Dermis microvascular lymphatic vessel endothelial cell (primary cell): ENCODE measurements at regions not wholly inside any gene's neighbourhood (a gene's known extent, or its start where the extent isn't known, plus 50 kb on each side); places are given as distances from the start of the nearest gene placed in this dataset.
"Not testable (repeated sequence)": the region's sequence is repeated elsewhere in the genome, so short reads cannot be mapped to it uniquely, and the experiment has no call there.

Source experiments
- DNase-seq, 2 donors: peaks; one replicate each; pipeline versions ENCODE4 v3.0.0 to v3.0.0-alpha.2; 2010; ENCODE audit warnings: low read depth in 2 of 2

DNA sequence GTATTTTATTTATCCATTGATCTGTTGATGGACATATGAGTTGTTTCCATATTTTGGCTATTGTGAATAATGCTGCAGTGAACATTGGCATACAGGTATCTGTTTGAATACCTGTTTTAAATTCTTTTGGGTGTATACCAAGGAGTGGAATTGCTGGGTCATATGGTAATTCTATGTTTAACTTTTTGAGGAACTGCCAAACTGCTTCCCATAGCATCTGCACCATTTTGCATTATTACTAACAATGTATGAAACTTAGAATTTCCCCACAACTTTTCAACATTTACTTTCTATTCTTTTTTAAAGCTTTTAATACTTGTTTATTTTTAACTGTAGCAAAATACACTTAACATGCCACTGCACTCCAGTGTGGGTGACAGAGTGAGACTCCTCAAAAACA is 57.0 kb upstream of the MSN start:
- DNase-seq, result no peak

- peak; percentile 19 to 75 for DNase-seq
Measured at GRCh38 chrX:65610040-65610439, 57.4 kb upstream of the MSN start.

DNA sequence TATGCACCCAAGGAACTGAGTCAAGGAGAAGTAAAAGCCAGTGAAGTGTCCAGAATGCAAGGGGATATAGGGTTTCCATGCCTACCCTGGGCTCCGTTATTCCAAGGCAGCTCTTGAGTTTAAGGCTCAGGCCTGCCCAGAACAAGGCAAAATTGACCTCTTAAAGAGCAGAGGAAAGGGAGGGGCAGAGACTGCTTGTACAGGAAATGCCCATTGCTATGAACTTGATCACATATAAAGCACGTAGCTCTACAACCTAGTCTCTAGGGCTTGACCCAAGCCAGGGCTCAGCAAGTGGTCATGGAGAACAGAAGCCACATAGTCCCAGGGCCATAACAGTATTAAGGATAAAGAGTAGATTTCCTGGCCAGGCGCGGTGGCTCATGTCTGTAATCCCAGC is 58.2 kb upstream of the MSN start:
- DNase-seq, result no peak

- no peak for DNase-seq
Measured at GRCh38 chrX:65608026-65608425, 59.4 kb upstream of the MSN start.

DNA sequence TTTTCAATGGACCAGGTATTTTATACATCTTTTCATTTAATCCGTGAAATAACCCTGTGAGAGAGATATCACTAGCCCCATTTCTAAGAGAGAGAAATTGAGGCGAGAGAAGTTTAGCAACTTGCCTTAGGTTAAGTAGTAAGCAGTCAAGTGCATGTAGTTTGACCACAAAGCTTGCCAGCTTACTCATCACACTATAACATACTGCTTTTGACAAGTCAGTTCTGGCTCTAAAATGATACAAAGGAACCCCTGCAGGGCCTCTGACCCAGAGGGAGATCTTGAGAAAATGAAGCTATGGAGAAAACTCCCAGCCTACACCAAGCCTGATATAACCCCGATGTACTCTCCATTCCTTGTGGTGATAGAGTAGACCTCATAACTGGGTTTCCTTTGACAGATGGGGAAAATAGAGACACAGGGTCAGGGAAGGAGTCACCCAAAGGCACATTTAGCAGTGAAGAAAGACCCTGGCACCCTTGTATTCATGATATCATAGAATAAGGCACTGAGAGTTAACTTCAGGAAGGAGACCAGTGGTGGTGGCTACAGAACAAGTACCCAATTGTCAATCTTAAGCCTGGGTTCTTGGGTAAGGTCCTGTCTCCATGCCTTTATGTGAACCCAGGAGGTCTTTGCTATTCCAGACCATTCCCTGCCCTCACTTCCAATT is 60.2 kb upstream of the MSN start:
- DNase-seq, result no peak

DNA sequence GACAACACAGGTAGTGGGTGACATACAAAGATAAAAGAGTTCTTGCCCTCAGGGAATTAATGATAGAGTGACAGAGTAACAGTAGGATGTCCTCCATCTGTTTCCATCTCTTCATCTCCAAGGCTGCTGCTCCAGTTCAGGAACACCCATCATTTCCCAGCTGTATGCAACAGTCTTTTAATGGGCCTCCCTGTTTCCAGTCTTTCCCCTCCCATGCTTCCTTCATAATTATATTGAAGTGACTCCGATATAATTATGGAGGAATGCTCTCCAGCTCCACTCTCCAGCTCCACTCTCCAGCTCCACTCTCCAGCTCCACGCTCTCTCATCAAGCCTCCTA is 65.3 kb upstream of the MSN start:
- no peak for DNase-seq

DNA sequence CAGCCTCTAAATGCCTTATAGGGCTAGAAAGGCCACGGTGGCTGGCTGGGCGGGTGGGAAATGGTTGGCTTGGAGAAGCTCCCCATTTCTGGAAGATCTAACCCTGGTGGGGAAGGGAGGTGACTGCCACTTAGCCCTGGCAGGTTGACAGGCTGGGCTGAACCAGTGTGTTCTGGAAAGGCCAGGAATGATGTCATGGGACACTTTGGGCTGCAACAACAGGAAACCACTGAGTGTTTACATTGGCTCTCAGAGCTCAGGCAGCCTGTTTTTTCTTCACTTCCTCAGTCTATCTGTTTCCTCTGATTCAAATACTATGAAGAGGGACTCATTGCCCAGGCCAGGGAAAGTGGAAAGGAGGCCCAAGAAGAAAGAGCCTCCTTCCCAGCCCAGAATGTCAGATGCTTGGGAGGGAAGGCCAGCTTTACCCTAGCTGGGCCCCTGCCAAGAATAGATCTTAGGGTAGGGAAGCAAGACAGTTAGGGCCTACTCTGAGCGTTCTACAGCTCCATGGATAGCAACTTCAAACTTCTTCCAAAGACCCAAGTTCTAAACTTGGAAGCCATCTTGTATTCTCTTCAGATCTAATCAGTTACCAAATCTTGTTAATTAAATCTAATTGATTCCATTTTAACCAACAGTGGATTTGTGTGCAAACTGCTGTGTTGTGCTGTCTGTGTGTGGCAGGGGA is 65.8 kb upstream of the MSN start:
- peak; percentile 98 for DNase-seq

DNA sequence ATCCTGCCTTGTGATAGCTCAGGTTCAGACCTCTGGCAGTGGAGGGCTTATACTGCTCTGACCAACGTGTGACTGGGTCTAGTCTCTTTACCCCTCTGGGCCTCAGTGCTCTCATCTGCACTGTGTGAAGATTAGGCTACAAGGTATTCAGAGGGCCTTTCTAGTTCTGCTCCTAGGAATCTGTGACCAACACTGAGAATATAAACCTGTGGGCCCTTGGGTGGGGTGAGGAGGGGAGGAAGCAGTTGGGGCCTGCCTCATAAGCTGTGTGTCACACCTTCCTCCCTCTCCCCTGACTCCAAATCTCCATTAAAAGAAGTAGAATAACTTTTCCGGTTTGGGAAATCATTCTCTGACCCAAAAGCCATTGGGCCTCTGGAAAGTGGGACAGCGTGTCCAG is 66.3 kb upstream of the MSN start:
- peak in 1 of 2 donors; percentile 75 for DNase-seq

- no peak for DNase-seq
Measured at GRCh38 chrX:65600106-65600505, 65.5 kb upstream of the LAS1L start.

DNA sequence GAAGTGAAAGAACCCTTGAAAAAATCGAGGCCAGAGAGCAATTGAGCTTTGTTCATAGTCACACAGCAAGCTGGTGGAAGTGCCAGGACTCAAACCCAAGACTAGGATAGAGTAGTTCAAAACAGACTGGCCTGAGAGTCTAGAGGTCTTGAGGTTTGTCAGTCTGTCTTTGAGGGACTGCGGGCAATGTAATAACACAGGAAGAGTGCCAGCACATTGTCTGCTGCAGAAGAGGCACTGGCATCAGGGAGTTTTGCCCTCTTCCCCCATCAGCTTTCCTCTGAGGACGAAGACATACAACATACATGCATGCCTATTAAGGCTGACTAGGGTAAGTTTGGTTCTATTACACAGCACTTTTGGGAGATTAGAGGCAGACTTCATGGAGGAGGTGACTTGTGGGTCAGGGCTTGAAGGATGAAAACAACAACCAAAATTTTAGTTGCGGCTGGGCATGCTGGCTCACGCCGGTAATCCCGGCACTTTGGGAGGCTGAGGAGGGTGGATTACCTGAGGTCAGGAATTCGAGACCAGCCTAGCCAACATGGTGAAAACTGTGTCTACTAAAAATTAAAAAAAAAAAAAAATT is 64.1 kb upstream of the LAS1L start:
- DNase-seq, result no peak

GRCh38 chrX:65596270-65597034 is 61.9 kb upstream of the LAS1L start:
- DNase-seq, result peak in 1 of 2 donors; percentile 60

DNA sequence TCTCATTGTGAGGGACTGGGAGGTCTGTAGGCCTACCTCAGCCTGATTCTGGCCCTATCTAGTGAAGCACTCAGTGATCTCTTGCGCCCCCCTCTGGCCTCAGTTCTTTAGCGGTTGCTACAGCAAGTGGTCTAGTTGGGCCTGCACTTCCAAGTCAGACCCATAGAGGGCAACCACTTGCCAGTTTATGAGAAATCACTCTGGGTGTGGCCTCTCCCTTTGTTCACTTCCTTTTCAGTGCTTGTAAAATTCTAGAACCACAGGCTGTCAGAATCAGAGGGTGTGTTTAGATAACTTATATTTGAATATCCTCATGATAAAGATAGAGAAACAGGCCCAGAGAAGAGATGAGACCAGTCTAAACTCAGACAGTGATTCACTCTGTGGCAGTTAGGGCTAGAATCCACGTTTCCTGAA is 60.9 kb upstream of the LAS1L start:
- peak; percentile 88 to 93 for DNase-seq

DNA sequence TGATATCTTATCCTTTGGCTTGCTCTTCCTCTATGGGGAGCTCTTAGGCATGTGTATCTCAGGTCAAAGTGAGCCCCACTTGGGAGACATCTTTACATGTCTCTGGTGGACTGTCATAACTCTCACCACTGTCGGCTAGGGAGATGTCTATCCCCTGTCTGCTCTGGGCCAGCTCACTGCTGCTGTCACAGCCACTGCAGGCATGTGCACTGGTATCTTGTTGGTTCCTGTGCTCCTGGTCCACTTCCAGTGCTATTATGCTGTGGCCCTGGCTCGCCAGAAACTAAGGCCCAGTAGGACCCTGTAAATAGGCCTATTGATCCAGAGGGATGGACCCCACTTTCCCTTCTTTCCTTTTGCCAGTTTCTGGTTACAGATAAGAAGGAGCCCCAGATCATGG is 56.6 kb upstream of the LAS1L start:
- no peak for DNase-seq

- DNase-seq, result no peak
Measured at GRCh38 chrX:65589304-65589703, 54.7 kb upstream of the LAS1L start.

DNA sequence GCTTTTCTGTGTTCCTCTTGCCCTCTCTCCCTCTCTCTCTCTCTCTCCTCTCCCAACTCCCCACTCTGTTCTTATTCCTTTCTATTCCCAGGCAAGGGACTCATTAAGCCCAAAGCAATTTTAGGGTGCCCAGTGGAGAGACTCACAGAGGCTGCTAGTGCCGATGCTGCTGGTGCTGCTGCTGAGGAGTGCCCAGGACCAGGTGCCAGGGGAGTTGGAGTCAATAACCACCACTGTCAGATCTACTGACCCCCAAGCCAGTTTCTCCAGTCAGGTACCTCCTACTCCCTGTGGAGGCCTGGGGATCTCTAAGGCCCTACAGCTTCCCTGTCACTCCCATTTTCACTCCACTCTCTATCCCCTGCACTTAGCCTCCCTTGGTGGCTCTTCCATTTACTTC is 54.2 kb upstream of the LAS1L start:
- DNase-seq, result no peak

GRCh38 chrX:65587616-65588526 is 53.3 kb upstream of the LAS1L start:
- DNase-seq, result peak in 1 of 2 donors; percentile 51

DNA sequence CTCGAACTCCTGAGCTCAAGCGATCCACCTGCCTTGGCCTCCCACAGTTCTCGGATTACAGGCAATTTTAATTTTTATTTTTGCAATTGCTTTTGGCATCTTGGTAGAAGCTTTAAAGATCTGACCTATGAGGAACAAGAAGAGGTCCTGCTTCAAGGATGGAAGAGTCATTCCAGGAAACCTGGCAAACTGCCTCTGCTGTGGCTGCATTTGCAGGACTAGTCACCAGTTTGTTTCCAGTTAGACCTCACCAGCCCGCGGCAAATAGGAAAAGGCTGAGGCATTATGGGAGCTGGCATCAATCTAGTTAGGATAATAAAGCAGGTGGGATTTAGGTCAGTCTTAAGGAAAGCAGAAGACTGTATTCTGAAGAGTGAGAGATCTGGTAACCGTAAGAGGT is 51.9 kb upstream of the LAS1L start:
- peak in 1 of 2 donors; percentile 16 for DNase-seq

DNA sequence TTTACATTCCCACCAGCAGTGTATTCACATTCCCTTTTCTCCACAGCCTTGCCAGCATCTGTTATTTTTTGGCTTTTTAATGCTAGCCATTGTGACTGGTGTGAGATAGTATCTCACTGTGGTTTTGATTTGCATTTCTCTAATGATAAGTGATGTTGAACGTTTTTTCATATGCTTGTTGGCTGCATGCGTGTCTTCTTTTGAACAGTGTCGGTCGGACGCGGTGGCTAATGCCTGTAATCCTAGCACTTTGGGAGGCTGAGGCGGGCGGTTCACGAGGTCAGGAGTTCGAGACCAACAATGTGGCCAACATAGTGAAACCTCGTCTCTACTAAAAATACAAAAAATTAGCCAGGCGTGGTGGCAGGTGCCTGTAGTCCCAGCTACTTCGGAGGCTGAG is 50.6 kb upstream of the LAS1L start:
- DNase-seq, result not testable (repeated sequence)
